NT2/D1 (cell line): ENCODE measurements at regions not wholly inside any gene's neighbourhood (a gene's known extent, or its start where the extent isn't known, plus 50 kb on each side); places are given as distances from the start of the nearest gene placed in this dataset.

Source experiments
- SUZ12 ChIP-seq: IDR thresholded peaks from 2 replicates; pipeline ENCODE4 v1.6.1; 2011; ENCODE audit not compliant: insufficient read length, insufficient read depth; ENCODE audit errors: extremely low read depth
- YY1 ChIP-seq: IDR thresholded peaks from 2 replicates; pipeline ENCODE4 v1.6.1; 2011; ENCODE audit not compliant: insufficient read length, insufficient read depth

DNA sequence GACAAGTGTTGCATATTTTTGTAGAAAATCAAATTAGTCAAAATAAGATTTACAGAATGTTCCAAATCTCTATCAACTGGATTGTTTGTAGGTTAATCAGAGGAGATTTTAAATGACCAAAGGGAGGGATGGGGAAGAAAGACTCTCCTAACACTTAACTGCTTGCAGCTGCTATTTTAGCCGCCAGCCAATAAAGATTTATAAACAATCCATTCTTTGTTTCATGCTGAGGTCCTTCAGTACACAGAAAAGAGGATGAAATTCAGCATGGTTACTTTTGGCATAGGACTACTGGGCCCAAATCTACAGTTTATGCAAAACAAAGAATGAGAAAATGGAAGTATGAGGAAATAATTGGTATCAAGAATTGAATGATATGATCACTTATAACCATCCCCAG, 86.4 kb upstream of the FN1 start:
- TF ChIP-seq YY1 (no peak), SUZ12 (no peak)
